GM23248 (cell line): ENCODE measurements at regions not wholly inside any gene's neighbourhood (a gene's known extent, or its start where the extent isn't known, plus 50 kb on each side); places are given as distances from the start of the nearest gene placed in this dataset.
A peak's percentile ranks its signal among the peaks of the same experiment; 100 is the strongest.

Experiments used
- DNase-seq: peaks from one replicate; pipeline ENCODE4 v3.0.0-alpha.2; 2015
- H2AFZ ChIP-seq: fragments of 200-600 bp; sonication (generic); 2 replicates; pipeline ENCODE4 v1.6.1; 2016; ENCODE audit warnings: antibody characterized with exemption
- H3F3A ChIP-seq: fragments of 200-600 bp; sonication (generic); 2 replicates; pipeline ENCODE4 v1.6.1; 2016; ENCODE audit warnings: mild to moderate bottlenecking, antibody characterized with exemption, mixed run types; ENCODE audit not compliant: insufficient read depth
- H3K27ac ChIP-seq: fragments of 200-600 bp; sonication (generic); 2 replicates; pipeline ENCODE4 v1.5.1; 2016; ENCODE audit warnings: mild to moderate bottlenecking
- H3K27me3 ChIP-seq: fragments of 200-600 bp; sonication (generic); replicated peaks from 2 replicates; pipeline ENCODE4 v1.6.1; 2016; ENCODE audit warnings: mild to moderate bottlenecking; ENCODE audit not compliant: insufficient read depth
- H3K36me3 ChIP-seq: fragments of 200-600 bp; sonication (generic); 2 replicates; pipeline ENCODE4 v1.6.1; 2016; ENCODE audit warnings: low read depth, mild to moderate bottlenecking
- H3K4me1 ChIP-seq: fragments of 200-600 bp; sonication (generic); 2 replicates; pipeline ENCODE4 v1.6.1; 2016; ENCODE audit warnings: mild to moderate bottlenecking; ENCODE audit not compliant: insufficient read depth
- H3K4me2 ChIP-seq: fragments of 200-600 bp; sonication (generic); one replicate; pipeline ENCODE4 v1.6.1; 2016; ENCODE audit warnings: mild to moderate bottlenecking; ENCODE audit not compliant: unreplicated experiment
- H3K4me3 ChIP-seq: fragments of 200-600 bp; sonication (generic); 2 replicates; pipeline ENCODE4 v1.5.1; 2016; ENCODE audit warnings: mild to moderate bottlenecking
- H3K79me2 ChIP-seq: fragments of 200-600 bp; sonication (generic); 2 replicates; pipeline ENCODE4 v1.6.1; 2016; ENCODE audit warnings: mild to moderate bottlenecking; ENCODE audit not compliant: insufficient read depth
- H3K9ac ChIP-seq: fragments of 200-600 bp; sonication (generic); 2 replicates; pipeline ENCODE4 v1.6.1; 2016; ENCODE audit warnings: mild to moderate bottlenecking
- H3K9me2 ChIP-seq: fragments of 200-600 bp; sonication (generic); 2 replicates; pipeline ENCODE4 v1.6.1; 2016; ENCODE audit warnings: mixed run types, mild to moderate bottlenecking, moderate library complexity; ENCODE audit not compliant: insufficient read depth
- H3K9me3 ChIP-seq: fragments of 200-600 bp; sonication (generic); one replicate; pipeline ENCODE4 v1.6.1; 2017; ENCODE audit warnings: low read depth
- H4K20me1 ChIP-seq: fragments of 200-600 bp; sonication (generic); 2 replicates; pipeline ENCODE4 v1.6.0; 2016; ENCODE audit not compliant: insufficient read depth
- EZH2 ChIP-seq: fragments of 200-600 bp; sonication (generic); IDR thresholded peaks from 2 replicates; pipeline ENCODE4 v1.6.1; 2018; ENCODE audit warnings: antibody characterized with exemption, mild to moderate bottlenecking; ENCODE audit not compliant: insufficient read depth, poor library complexity, severe bottlenecking
- EZH2phosphoT487 ChIP-seq: fragments of 200-600 bp; sonication (generic); IDR thresholded peaks from 2 replicates; pipeline ENCODE4 v1.6.1; 2018; ENCODE audit warnings: antibody characterized with exemption, moderate library complexity, mild to moderate bottlenecking, low read depth; ENCODE audit not compliant: insufficient read depth
- WGBS, 2 experiments: methylation state at CpG; one replicate each; pipeline ENCODE4 v1.1.6; 2015 to 2017; ENCODE audit warnings: low lambda C conversion rate in 2 of 2, low coverage in 1 of 2; ENCODE audit errors: missing lambda C conversion rate in 2 of 2; 5-methylcytosine and 5-hydroxymethylcytosine counted together
- in situ Hi-C: fragments of 300-500 bp; cut with MboI; formaldehyde crosslinking; loops from 2 replicates; pipeline ENCODE4 v1.15.0; 2020

DNA sequence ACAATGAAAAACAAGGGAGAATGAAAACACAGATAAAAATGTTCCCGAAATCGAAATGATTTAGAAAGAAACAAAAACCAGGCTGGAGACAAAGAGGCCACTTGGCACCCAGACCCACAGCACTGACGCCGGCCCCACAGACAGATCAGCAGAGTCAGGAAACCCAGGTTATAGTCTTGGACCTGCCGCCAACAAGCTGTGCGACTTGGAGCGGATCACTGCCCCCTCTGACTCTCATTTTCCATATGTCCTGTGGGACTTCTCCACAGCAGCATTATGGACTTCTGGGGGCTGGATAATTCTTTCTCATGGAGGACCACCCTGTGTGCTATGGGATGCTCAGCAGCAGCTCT is 72.4 kb downstream of the MATN1 start:
- no peak overlapping the region for H2AFZ ChIP-seq
- no peak overlapping the region for H3K27ac ChIP-seq
- no peaks in the 10 kb centered on the region for H3K9me2 ChIP-seq
- no peaks in the 10 kb centered on the region for H3K79me2 ChIP-seq
- H3K9me3 ChIP-seq: no peaks in the 10 kb centered on the region
- in situ Hi-C loops: no loop called here
- H3K4me1 ChIP-seq: no peaks in the 10 kb centered on the region
- H4K20me1 ChIP-seq: no peaks in the 10 kb centered on the region
- WGBS, 2 experiments: 1 to 8% methylated on average over 7 of the region's 7 CpGs
- no peaks in the 10 kb centered on the region for H3F3A ChIP-seq
- no peak overlapping the region for H3K4me3 ChIP-seq
- H3K4me2 ChIP-seq: no peak overlapping the region
- H3K9ac ChIP-seq: no peak overlapping the region
- peak; percentile 41 for DNase-seq
- TF ChIP-seq EZH2phosphoT487: no peak
- TF ChIP-seq EZH2: no peak
- no peaks in the 10 kb centered on the region for H3K36me3 ChIP-seq
- peaks cover 13% of the 10 kb centered on the region; the same call in 1 of the 2 replicates for H3K27me3 ChIP-seq

DNA sequence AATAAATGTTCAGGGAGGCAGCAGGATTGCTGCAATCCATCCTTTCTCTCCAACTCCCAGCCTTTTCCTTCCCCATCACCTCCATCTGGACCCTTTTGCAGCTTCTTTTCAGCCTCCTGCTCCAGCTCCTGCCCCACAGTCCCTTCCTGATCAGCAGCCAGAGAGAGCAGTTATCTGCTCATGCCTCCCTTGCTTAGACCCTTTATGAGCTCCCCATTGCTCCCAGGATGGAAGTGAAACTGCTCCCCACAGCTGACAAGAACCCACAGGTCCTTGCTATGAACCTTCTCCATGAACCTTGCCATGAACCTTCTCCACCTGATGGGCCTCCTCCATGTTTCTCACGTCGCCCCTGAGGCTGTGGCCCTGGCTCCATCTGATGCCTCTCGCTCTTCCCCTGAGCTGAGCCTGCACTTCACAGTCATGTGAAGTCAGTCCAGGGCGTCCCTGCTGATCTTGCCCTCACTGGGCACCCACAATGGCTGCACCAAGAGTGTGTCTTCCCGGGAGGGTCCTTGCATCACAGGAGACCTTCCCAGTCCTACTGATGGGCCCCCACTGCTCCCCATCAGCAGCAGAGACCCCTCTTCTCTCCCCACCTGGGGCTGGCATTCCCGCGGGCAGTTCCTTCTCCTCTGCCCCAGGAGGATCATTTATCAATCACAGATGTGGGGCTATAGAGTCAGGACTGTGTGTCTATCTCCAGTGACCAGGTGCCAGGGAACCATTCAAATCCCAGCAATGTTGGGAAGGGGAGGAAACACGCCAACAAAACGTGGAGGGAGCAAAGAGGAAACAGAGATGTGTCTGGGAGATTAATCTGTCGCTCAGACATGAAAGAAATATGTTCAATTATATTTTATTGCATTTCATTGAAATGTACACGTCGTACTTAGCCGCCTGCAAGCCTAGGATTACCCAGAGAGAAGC is 73.1 kb downstream of the MATN1 start:
- H3K27ac ChIP-seq: no peak overlapping the region

DNA sequence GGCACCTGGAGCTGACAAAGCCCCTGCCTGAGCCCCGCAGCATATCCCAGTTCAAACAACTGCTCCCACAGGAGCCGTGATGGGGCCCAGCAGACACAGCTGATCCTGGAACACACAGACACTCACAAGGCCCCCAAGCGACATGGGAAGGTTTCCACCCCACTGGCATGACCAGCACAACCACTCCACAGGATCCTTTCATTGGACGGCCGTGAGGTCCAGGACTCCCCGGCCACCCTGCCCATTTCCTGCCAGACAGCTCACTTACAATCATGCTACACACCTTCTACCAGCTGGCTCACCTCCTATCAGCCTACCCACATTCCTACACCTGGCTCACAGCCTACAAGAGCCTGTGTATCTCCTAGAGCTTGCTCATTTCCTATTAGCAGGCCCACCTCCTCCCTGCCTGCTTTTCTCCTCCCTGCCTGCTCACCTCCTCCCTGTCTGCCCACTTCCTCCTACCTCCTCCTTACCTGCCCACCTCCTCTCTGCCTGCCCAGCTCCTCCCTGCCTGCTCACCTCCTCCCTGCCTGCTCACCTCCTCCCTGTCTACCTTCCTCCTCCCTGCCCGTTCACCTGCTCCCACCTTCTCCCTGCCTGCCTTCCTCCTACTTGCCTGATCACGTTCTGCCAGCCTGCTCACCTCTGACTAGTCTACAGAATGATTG is 73.9 kb downstream of the MATN1 start:
- TF ChIP-seq EZH2 (no peak), EZH2phosphoT487 (no peak)
- WGBS, 2 experiments: 87 to 93% methylated on average over 7 to 8 of the region's 8 CpGs
- in situ Hi-C loops: no loop called here

More for the DNA sequence above, 73.1 kb downstream of the MATN1 start:
- Histone ChIP-seq H3K79me2 (no peaks in the 10 kb centered on the region), H4K20me1 (no peaks in the 10 kb centered on the region), H3K27me3 (peaks cover 13% of the 10 kb centered on the region; the same call in 1 of the 2 replicates), H3K9ac (no peak overlapping the region), H3K36me3 (no peaks in the 10 kb centered on the region), H3F3A (no peaks in the 10 kb centered on the region), H3K4me3 (no peak overlapping the region), H3K9me2 (no peaks in the 10 kb centered on the region), H3K9me3 (no peaks in the 10 kb centered on the region), H3K4me2 (no peak overlapping the region), H2AFZ (no peak overlapping the region), H3K4me1 (no peaks in the 10 kb centered on the region)
- no peak for DNase-seq
- in situ Hi-C loops: no loop called here
- TF ChIP-seq EZH2 (no peak), EZH2phosphoT487 (no peak)
- 44 to 46% methylated on average over 13 of the region's 13 CpGs for WGBS, 2 experiments

DNA sequence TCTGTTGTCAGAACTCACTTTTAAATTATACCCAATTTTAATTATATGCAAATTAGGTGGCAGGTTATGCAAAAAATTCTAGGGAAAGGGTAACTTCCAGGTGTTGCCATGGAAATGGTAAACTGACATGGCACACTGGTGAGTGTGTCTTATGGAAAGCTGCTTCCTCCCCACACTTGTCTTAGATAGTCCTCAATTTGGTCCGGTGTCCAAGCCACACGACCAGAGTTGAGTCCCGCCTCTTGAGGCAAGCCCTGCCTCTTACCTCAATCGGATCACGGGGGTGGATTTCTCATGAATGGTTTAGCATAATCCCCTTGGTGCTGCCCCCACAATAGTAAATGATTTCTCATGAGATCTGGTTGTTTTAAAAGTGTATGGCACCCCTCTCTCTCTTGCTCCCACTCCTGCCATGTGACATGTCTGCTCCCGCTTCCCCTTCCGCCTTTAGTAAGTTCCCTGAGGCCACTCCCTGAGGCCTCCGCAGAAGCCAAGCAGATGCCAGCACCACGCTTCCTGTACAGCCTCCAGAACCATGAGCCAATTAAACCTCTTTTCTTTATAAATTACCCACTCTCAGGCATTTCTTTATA is 74.9 kb downstream of the MATN1 start:
- 82 to 84% methylated on average over 9 of the region's 9 CpGs for WGBS, 2 experiments
- no peaks in the 10 kb centered on the region for H3F3A ChIP-seq
- no peak overlapping the region for H3K4me3 ChIP-seq
- H3K9ac ChIP-seq: no peak overlapping the region
- DNase-seq: no peak
- no peak overlapping the region for H3K27ac ChIP-seq
- TF ChIP-seq EZH2phosphoT487 (no peak), EZH2 (no peak)
- no peak overlapping the region for H3K4me2 ChIP-seq
- H3K4me1 ChIP-seq: no peaks in the 10 kb centered on the region
- no peaks in the 10 kb centered on the region for H3K36me3 ChIP-seq
- H4K20me1 ChIP-seq: no peaks in the 10 kb centered on the region
- H3K9me2 ChIP-seq: no peaks in the 10 kb centered on the region
- H3K27me3 ChIP-seq: peaks cover 20% of the 10 kb centered on the region; the same call in 1 of the 2 replicates
- in situ Hi-C loops: no loop called here
- no peak overlapping the region for H2AFZ ChIP-seq
- no peaks in the 10 kb centered on the region for H3K79me2 ChIP-seq
- no peaks in the 10 kb centered on the region for H3K9me3 ChIP-seq

More for the DNA sequence above, 73.9 kb downstream of the MATN1 start:
- Histone ChIP-seq H3K79me2 (no peaks in the 10 kb centered on the region), H3K4me1 (no peaks in the 10 kb centered on the region), H3K27ac (no peak overlapping the region), H3K36me3 (no peaks in the 10 kb centered on the region), H3K9me3 (no peaks in the 10 kb centered on the region), H3K9ac (no peak overlapping the region), H3K4me2 (no peak overlapping the region), H3K9me2 (no peaks in the 10 kb centered on the region), H3K27me3 (peaks cover 13% of the 10 kb centered on the region; the same call in 1 of the 2 replicates), H4K20me1 (no peaks in the 10 kb centered on the region), H3K4me3 (no peak overlapping the region), H2AFZ (no peak overlapping the region), H3F3A (no peaks in the 10 kb centered on the region)
- DNase-seq: no peak
